Mucosa of descending colon (tissue), 3 donors: ENCODE measurements at regions not wholly inside any gene's neighbourhood (a gene's known extent, or its start where the extent isn't known, plus 50 kb on each side); places are given as distances from the start of the nearest gene placed in this dataset.

ENCODE experiments used
- ATAC-seq: fragments of 200-7000 bp; cut with Tn5 transposase; one replicate; pipeline ENCODE4 v1.9.1; 2020; ENCODE audit warnings: mild to moderate bottlenecking, moderate library complexity
- DNase-seq, 3 donors: peaks; one replicate each; pipeline ENCODE4 v3.0.0-alpha.2; 2020
- H3K36me3 ChIP-seq: fragments of 200-600 bp; one replicate; pipeline ENCODE4 v1.8.0; 2021; ENCODE audit warnings: low read depth, mild to moderate bottlenecking
- H3K4me1 ChIP-seq: fragments of 200-600 bp; one replicate; pipeline ENCODE4 v1.8.0; 2021; ENCODE audit warnings: low read depth, mild to moderate bottlenecking
- H3K4me3 ChIP-seq: fragments of 200-600 bp; one replicate; pipeline ENCODE4 v1.8.0; 2021; ENCODE audit warnings: mild to moderate bottlenecking
- H3K9me3 ChIP-seq: fragments of 200-600 bp; one replicate; pipeline ENCODE4 v1.8.0; 2021; ENCODE audit warnings: mild to moderate bottlenecking
- intact Hi-C, 2 donors: fragments of 100-400 bp; cut with DNase I in 1 of 2; cut with micrococcal nuclease in 1 of 2; formaldehyde crosslinking; loops; one replicate each; pipeline versions ENCODE4 v1.11.0 to v1.11.1; 2022; cut with DNase I, micrococcal nuclease
- TF ChIP-seq, protein P1 (sequence below): fragments of 200-600 bp; IDR thresholded peaks from one replicate; pipeline ENCODE4 v1.8.0; 2022; ENCODE audit warnings: antibody characterized with exemption, mild to moderate bottlenecking
- donor health status: DM: no; HTN: no; CAD: no; lungs with moderate emphysema.
- donor health status: DM: no; HTN: no; CAD: no.
- donor health status: DM: no; HTN: yes; CAD: no.

DNA sequence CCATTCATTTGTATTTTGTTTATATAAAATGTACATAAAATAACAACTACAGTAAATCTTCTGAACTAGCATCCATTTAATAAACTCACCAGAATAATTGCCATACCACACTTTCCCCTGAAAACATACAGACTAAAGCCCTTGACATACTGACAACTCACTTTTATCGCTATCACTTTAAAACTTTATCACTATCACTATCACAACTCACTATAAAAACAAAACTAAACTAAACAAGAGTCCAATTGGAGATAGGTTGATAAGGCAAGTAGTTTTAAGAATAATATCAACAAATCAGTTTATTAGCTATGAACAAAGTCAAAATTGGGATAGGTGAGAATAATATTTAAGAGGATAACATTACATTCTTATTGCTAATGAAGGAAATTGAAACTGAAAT is 108.9 kb downstream of the SLITRK6 start:
- ATAC-seq, result no peak
- Histone ChIP-seq H3K36me3 (no peaks in the 10 kb centered on the region), H3K9me3 (no peaks in the 10 kb centered on the region), H3K4me3 (no peak overlapping the region), H3K4me1 (no peaks in the 10 kb centered on the region)
- intact Hi-C loops, result no loop called here
- no peak for DNase-seq
- TF ChIP-seq, protein P1, sequence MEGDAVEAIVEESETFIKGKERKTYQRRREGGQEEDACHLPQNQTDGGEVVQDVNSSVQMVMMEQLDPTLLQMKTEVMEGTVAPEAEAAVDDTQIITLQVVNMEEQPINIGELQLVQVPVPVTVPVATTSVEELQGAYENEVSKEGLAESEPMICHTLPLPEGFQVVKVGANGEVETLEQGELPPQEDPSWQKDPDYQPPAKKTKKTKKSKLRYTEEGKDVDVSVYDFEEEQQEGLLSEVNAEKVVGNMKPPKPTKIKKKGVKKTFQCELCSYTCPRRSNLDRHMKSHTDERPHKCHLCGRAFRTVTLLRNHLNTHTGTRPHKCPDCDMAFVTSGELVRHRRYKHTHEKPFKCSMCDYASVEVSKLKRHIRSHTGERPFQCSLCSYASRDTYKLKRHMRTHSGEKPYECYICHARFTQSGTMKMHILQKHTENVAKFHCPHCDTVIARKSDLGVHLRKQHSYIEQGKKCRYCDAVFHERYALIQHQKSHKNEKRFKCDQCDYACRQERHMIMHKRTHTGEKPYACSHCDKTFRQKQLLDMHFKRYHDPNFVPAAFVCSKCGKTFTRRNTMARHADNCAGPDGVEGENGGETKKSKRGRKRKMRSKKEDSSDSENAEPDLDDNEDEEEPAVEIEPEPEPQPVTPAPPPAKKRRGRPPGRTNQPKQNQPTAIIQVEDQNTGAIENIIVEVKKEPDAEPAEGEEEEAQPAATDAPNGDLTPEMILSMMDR, result no peak

DNA sequence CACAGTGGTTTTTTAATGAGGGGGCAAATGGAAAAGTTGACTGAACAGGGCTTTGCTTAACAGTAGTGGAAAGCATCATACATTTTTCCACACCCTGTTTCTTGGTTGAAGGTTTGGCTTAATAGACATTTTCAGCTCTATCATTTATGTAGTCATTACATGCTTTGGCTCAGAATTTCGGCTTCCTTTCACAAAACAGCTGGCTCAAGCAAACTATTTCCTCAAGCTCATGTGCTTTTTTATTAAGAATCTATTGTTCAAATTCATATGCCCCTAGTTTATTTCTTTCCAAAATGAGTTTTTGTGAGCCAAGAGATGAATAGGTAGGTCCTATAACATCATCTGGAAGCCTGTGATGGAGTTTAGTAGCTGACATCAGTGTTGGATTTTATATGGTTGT is 113.8 kb downstream of the SLITRK6 start:
- Histone ChIP-seq H3K4me3 (no peak overlapping the region), H3K36me3 (no peaks in the 10 kb centered on the region), H3K9me3 (no peaks in the 10 kb centered on the region), H3K4me1 (no peaks in the 10 kb centered on the region)
- TF ChIP-seq, protein P1, result no peak
- DNase-seq, result no peak
- intact Hi-C loops, result no loop called here
- no peak for ATAC-seq

DNA sequence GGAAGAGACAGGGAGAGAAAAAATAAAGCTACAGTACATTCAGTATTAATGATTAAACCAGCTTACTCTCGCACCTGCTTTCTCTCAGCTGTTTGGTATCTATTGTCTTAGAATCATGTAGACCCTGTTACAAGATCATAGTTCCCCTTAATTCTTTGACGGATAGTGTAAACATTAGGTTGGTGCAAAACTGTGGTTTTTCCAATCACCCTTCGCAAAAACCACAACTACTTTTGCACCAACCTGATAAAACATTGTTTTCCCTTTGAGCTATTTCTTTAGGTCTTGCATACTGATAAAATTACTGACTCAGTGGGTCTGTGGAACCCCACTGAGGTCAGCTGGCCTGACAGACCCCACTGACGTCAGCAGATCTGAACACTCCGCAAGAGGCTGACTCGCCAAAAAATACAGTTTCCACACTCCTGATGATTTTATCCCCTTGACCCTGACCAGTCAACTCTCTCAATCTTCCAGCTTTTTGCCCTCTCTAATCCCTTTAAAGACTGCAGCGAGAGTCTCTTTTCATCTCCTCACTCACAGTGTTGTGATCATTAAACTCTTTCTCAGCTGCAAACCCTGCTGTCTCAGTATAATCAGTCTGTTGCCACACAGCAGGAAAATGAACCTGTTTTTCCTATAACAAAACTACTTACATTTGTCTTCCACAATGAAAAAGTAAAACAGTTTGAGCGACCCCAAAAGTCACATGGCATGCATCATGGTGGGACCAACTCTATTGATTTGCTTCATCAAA is 123.9 kb downstream of the SLITRK6 start:
- Histone ChIP-seq H3K4me1 (no peaks in the 10 kb centered on the region), H3K36me3 (no peaks in the 10 kb centered on the region), H3K9me3 (peaks cover 21% of the 10 kb centered on the region), H3K4me3 (no peak overlapping the region)
- DNase-seq (no peak), ATAC-seq (no peak)
- intact Hi-C loops, result no loop called here
- TF ChIP-seq, protein P1, result no peak

DNA sequence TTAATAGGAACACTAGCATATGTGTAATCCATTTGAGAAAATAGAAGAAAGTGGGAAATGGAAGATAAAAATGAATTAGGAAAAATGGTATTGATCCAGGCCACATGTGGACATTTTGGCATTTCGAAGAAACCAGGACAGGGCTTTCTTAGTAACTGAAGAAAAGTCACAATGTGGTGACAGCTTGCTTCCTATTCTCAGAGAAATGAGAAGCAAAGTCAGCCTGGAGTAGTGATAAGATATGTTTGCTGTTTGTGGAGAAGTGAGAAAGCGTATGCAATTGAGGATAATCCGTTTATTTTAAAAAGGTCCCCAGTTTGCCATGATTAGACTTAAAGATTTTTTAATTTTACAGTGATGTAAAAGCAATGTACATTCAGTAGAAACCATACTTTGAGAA is 127.9 kb downstream of the SLITRK6 start:
- H3K36me3 ChIP-seq, result no peaks in the 10 kb centered on the region
- ATAC-seq, result no peak
- peaks cover 16% of the 10 kb centered on the region for H3K9me3 ChIP-seq
- intact Hi-C loops, result no loop called here
- H3K4me1 ChIP-seq, result no peaks in the 10 kb centered on the region
- no peak overlapping the region for H3K4me3 ChIP-seq
- no peak for DNase-seq
- TF ChIP-seq, protein P1, result no peak

DNA sequence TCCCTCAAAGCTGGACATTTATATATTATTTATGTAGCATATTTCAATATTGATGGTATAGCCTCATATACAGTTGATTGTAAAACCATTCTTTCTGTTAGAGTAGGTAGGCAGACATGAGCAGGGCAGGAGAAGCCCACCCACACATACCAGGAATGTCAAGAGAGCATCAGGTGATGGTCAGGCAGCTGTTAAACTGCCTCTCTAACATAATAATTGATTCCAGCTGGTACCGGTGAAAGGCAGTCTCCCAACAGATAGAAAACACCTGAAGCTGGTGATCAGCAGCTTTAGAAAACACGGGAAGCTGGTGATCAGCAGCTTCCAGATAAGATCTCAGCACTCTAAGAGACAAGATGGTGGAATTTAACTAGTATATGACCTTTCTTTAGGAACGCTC is 132.9 kb downstream of the SLITRK6 start:
- intact Hi-C loops, result no loop called here
- Histone ChIP-seq H3K4me1 (no peaks in the 10 kb centered on the region), H3K4me3 (no peak overlapping the region), H3K36me3 (no peaks in the 10 kb centered on the region), H3K9me3 (no peaks in the 10 kb centered on the region)
- DNase-seq (no peak), ATAC-seq (no peak)
- TF ChIP-seq, protein P1, result no peak

DNA sequence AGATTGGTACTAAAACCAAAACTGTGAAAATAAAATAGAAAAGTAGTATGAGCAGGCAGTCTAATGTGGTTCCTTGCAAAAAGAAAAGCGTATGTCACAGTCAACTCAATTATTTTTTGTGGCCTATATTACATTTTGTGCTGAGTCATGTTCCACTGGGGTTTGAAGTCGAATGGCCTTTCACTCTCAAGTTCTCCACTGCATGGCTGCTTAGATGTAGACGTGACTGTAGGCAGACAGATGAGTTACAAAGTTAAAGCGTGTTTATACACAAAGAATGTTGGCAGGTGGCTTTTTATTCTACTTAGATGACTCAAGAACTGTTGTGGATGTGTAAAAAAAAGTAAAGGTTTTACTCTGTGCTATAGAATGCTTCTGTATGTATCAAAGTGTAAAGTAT is 133.9 kb downstream of the SLITRK6 start:
- intact Hi-C loops, result no loop called here
- H3K9me3 ChIP-seq, result peaks cover 2% of the 10 kb centered on the region
- DNase-seq, result no peak
- TF ChIP-seq, protein P1, result no peak
- no peak for ATAC-seq
- H3K36me3 ChIP-seq, result no peaks in the 10 kb centered on the region
- H3K4me1 ChIP-seq, result no peaks in the 10 kb centered on the region
- no peak overlapping the region for H3K4me3 ChIP-seq
